ENCODE measurements at regions not wholly inside any gene's neighbourhood (a gene's known extent, or its start where the extent isn't known, plus 50 kb on each side); places are given as distances from the start of the nearest gene placed in this dataset.

- no peak for TF ChIP-seq YY1 (tag by site-specific recombination; IDR thresholded peaks at IDR 0.05)
- no peak for TF ChIP-seq ZNF157 (tag by site-specific recombination; IDR thresholded peaks at IDR 0.05)
- no peak for TF ChIP-seq PRDM4 (tag by site-specific recombination; IDR thresholded peaks at IDR 0.05)
- no peak for TF ChIP-seq ZBTB49 (tag by site-specific recombination; IDR thresholded peaks at IDR 0.05; ENCODE audit: low read depth)
- no peak for TF ChIP-seq REST (tag by site-specific recombination; IDR thresholded peaks at IDR 0.05)
- TF ChIP-seq ZNF274 (IDR thresholded peaks at IDR 0.05; ENCODE audit: low read length), result no peak
- no peak for TF ChIP-seq ZNF274 (tag by site-specific recombination; IDR thresholded peaks at IDR 0.05; ENCODE audit: borderline replicate concordance)
- no peak for TF ChIP-seq ZSCAN30 (tag by site-specific recombination; IDR thresholded peaks at IDR 0.05)
- no peak for TF ChIP-seq ZNF629 (tag by site-specific recombination; IDR thresholded peaks at IDR 0.05)
- no peak for TF ChIP-seq ELK4 (IDR thresholded peaks at IDR 0.05; ENCODE audit: borderline replicate concordance, low read depth, low read length)
- TF ChIP-seq ZNF121 (tag by site-specific recombination; IDR thresholded peaks at IDR 0.05), result no peak
- TF ChIP-seq CTCF (tag by site-specific recombination; IDR thresholded peaks at IDR 0.05), result no peak
- TF ChIP-seq REPIN1 (tag by site-specific recombination; IDR thresholded peaks at IDR 0.05; ENCODE audit: low read depth), result no peak
Measured at GRCh38 chr10:2834214-2834613, 233.1 kb upstream of the PFKP start.
